HG03460 (cell line): ENCODE measurements at regions not wholly inside any gene's neighbourhood (a gene's known extent, or its start where the extent isn't known, plus 50 kb on each side); places are given as distances from the start of the nearest gene placed in this dataset.
"Not testable (repeated sequence)": the region's sequence is repeated elsewhere in the genome, so short reads cannot be mapped to it uniquely, and the experiment has no call there.

Experiments used
- ATAC-seq: cut with Tn5 transposase; IDR thresholded peaks from one replicate; pipeline ENCODE4 v1.9.1; 2021; ENCODE audit not compliant: unreplicated experiment

- ATAC-seq = no peak
These were observed 715.5 kb downstream of the CETN3 start for GRCh38 chr5:89694026-89694550.

DNA sequence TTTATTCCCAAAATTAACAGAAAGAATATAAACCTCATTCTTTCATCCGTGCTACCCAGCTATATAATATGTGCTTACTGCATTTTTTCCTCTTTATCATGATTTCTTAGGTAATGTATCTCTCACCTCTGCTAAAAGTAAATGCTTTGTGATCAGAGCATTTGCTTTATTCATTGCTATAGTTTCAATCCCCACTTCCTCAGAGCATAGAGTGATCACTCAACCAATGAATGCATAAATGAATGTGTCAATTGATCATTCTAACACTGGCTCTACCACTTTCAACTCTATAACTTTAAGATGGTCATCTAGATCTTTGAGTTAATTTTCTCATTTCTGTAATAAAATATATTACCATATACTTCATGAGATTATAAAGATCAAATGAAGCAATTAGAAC lies 719.2 kb downstream of the CETN3 start:
- no peak for ATAC-seq

DNA sequence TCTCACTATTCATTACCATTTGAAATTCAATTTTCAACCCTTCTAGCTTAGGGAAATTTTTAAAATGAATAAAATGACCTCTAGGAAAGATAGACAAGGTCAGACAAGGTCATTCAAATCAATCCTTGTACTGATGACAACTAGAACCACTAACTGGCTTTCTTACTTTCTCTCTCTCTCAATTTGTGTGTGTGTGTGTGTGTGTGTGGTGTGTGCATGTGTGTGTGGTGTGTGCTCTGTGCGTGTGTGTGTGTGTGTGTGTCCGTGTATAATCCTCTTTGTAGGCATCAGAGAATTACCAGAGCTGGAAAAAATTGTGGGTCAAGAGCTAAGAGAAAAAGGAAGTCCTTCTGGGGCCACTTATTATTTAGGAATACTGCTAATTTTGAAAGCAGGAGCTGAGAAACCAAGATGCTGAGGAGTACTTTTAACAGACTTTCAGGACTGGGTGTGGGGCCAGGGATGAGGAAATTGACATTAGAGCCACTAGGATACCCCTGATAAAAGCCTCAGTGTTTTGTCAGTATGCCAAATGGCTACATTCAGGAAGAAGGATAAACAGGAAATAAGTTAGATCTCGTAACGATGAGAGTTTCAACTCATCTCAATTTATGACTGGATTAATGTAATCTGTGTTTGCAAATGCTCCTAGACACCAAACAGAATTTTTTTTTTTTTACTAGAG lies 723.3 kb downstream of the CETN3 start:
- ATAC-seq = no peak

- ATAC-seq = no peak
These were observed 732.9 kb downstream of the CETN3 start for GRCh38 chr5:89676634-89677033.

- ATAC-seq = no peak
These were observed 736.5 kb downstream of the CETN3 start for GRCh38 chr5:89673019-89673418.

DNA sequence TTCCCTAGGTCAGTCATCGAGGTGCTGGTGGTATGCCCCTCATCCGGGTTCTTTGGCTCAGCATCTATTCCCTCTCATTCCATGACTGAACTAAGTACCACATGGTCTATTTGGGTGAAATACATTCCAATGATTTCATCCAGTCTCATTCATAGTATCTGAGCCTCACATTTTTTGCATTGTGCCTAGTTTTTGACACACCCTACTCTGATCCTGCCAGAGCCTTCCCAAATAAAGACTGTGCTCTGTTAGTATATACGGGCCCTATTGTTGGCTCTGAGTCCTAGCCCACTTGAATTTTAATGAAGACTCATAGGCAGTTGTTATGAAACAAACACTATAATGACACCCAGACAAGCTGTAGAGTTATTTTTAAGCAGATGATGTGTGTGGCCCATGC lies 740.7 kb downstream of the CETN3 start:
- no peak for ATAC-seq

DNA sequence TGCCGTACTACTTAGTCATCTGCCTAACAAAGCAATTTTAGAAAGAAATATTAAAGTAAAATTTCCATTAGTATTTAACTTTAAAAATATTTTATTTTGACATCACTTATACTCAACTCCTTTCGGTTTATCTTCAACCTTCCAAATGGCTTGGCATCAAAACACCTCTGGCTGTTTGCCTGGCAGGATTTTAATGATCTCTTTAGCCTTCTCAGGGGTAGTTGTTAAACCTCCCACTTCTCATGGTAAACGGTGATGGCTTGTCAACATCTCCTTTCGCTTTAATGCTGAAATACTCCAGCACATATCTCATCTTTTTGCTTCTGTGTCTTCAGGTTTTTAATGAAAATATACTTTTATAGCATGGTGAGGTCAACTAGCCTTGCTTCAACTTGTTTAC lies 747.1 kb downstream of the CETN3 start:
- no peak for ATAC-seq

- ATAC-seq = no peak
These were observed 755.9 kb upstream of the MEF2C start for GRCh38 chr5:89638871-89639270.

DNA sequence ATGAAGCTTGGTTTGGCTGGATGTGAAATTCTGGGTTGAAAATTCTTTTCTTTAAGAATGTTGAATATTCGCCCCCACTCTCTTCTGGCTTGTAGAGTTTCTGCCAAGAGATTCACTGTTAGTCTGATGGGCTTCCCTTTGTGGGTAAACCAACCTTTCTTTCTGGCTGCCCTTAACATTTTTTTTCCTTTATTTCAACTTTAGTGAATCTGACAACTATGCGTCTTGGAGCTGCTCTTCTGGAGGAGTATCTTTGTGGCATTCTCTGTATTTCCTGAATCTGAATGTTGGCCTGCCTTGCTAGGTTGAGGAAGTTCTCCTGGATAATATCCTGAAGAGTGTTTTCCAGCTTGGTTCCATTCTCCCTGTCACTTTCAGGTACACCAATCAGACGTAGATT lies 751.2 kb upstream of the MEF2C start:
- not testable (repeated sequence) for ATAC-seq

GRCh38 chr5:89630064-89630463 lies 747.1 kb upstream of the MEF2C start:
- ATAC-seq = not testable (repeated sequence)

- no peak for ATAC-seq
These were observed 746.1 kb upstream of the MEF2C start for GRCh38 chr5:89628876-89629635.

DNA sequence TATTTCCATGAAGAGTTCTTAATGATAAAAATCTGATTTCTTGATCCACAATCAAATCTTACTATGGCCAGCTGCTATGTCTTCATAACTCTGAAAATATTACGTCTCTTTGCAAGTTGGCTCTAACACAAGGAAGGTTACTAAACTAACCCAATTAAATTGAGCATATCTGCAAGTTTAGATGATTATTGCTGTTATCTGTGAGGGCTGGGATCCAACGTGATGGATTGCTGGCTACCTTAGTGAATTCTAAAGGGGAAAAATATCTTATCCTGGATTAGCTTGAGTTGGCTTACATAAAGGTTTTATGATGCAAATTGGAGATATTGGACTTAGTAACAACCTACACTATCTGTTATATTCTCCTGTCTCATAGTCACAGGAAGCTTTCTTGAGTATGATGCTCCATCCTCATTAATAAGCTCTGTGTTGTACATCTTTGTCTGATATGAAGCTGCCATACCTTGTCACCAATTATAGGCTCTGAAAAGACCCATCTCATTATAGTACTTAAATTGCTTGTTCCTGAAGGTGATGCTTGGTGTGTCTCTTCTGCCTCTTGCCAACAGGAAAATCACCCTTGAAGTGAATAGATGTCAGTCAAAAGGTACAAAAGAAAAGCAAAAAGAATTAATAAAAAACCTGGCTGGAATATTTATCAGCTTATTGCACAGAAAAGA lies 733.0 kb upstream of the MEF2C start:
- no peak for ATAC-seq

DNA sequence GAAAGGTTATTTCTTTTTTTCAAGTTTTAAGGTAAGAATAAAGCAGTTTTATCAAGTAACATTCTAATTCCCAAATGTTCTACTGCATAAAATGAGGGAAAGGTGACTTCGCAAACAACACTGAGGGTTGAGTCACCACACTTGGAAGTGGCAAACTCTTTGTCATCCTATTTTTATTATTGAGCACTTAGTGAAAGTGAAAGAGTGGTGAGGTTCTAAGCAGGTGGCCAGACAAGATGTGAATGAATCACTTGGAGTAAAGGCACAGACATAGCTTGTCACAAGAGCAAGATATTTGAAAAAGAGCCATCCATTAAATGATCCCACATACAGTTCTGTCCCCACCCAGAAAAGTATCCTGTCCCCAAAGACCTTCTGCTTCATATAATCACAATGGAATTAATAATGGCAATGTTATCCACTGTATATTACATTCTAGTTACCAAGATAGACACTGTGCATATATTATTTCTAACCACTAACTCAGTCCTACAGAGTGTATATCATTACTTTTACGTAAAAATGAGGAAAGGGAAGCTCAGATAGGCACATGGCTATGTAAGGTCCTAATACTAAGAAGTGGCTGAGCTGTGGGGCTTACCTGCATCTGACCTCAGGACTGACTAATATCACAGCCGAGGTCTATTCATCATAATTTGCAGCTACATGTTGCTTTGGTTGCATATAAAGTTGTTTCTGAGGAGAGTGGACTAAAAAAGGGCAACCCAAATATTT lies 730.4 kb upstream of the MEF2C start:
- peak; percentile 92 for ATAC-seq

DNA sequence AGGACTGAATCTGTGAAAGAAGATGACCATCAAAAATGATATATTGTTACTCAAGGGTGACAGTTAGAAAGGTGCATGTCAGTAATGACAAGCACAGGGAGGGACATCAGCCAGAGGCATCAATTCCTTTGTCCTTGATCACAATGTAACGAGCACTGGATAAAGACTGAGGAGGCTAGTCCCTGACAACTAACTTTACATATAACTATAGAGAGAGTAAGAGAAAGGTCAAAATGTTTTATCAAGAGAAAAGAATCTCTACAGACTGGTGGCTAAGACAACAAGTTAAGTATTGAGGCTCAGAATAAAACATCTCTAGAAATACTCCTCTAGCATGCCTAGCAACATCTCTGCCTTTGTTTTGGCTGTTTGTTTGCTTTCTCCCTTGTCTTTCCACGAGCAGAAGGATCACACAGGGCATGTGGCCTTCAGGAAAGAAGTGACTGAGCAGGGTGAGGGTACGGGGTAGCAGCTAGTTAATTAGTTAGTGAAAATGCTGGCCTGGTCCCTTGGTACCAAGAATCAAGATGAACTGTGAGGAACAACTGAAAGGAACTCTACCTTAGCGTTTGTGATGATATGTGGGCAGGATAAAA lies 724.1 kb upstream of the MEF2C start:
- no peak for ATAC-seq

DNA sequence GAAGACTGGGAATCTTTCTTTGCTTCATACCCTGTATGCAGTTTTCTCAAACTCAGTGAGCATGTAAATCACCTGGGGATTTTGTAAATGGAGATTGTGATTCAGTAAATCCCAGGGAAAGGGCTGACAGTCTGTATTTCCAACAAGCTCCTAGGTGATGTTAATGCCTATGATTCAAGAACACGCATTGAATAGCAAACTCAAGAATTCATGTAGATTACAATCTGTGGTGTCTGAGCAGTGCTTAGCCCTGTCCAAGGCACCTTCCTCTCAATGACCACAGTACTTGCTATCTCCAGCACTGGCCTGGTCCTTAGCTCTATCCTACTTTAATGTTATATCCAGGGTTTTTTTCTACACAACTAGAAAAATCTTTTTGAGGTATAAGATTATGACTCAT lies 721.4 kb upstream of the MEF2C start:
- ATAC-seq = no peak

DNA sequence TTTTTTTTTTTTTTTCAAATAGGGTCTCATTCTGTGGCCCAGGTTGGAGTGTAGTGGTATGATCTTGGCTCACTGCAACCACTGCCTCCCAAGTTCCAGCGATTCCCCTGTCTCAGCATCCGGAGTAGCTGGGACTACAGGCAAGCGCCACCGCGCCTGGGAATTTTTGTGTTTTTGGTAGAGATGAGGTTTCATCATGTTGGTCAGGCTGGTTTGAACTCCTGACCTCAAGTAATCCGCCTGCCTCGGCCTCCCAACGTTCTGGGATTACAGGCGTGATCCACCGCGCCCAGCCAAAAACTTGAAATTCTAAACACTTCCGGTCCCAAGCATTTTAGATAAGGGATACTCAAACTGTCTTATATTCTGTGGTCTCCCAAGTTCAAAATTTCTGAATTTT lies 718.9 kb upstream of the MEF2C start:
- ATAC-seq = no peak

DNA sequence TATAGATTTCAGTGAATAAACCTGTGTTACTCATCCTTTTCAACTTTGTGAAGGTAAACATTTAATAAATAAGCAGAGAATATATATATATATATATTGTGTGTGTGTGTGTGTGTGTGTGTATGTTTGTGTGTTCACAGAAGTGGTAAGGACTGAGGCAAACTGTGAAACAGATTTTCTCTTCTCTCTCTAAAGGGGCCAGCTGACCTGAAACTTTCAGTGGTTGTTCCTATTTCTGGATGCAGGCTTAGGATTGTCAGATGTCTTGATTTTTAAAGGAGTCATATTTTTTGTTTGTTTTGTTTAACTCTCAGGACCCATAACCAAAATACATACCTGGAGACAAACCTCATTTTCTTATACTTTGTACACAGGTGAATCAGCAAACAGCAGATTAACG lies 714.9 kb upstream of the MEF2C start:
- ATAC-seq = no peak

DNA sequence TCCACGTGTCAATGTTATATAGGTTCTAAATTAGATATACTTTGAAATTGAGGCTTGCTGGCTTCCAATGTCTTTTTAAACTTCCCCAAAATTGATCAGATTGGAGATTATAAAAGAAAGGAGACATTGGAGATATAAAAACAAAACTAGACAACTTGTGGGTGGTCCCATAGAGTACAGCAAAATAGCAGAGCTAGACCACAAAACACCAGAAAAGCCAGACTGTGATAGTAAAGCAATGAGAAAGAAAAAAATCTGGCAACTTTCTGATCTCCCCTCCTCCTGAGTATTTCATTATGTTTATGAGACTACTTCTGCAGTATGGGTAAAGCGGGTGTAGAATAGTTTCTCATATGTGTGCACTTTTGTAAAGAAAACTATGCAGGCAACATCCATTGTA lies 713.8 kb upstream of the MEF2C start:
- ATAC-seq = no peak

DNA sequence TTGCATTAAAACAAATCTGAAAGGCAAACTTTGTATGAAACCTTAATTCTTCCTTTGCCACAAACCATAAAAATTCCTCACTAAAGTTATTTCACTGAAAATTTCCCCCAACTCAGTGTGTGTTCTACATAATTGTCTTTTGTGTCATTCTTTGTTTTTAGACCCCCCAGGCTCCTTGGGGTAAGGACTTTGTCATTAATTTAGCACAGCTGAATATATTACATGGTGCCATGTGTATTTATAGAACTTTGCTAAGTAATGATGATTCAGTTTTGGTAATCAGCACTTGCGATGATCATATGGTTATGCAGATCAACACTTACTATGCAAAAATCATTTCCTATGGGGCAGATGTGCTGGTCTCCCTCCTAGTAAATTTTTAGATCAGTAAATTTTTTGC lies 712.1 kb upstream of the MEF2C start:
- ATAC-seq = no peak

DNA sequence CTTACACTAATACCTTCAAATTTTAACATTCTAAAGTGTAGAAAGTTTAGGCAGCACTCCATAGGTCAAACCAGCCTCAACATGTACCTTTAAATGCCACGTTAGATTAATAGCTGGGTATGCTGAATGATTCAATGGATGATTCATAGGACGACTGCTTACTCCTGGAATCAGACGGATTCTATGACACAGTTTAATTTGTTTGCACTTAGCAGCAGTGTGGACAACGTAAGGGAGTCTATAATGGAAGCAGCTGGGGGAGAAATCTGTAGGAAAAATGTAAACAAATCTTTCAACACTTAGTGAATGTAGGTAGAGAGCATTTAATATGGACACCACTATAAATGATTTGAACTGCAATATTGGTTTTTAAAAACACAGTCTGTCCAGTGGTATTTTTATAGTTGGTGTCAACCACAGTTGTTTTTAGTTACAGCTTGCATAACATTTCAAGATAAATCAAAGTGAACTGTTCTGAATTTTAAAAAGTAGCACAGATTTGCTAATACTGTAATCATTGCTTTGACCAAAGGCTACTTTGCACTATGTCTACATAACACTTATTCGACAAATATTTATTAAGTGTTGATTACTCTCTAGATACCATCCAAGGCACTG lies 701.5 kb upstream of the MEF2C start:
- ATAC-seq = no peak
